ENCODE measurements at regions not wholly inside any gene's neighbourhood (a gene's known extent, or its start where the extent isn't known, plus 50 kb on each side); places are given as distances from the start of the nearest gene placed in this dataset.

DNA sequence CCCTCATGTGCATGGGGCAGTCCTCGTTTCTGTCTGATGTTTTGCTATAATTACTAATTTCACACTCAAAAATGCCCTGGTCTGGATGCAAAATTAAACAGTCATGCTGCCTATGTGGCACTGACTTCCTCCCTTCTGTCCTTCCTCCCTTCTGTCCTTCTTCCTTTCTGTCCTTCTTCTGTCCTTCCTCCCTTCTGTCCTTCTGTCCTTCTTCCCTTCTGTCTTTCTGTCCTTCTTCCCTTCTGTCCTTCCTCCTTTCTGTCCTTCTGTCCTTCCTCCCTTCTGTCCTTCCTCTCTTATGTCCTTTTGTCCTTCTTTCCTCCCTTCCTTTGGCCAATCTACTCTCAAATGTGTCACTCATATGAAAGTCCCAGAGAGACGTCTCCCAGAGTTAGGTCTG, 93.8 kb downstream of the IRF8 start:
- WGBS, 2 donors (ENCODE audit: extremely low coverage in 2 of 2, insufficient read length in 2 of 2, insufficient replicate concordance in 1 of 2): no CpG with 5 or more reads among the region's 2 CpGs
- Histone ChIP-seq H3K23ac (ENCODE audit: low read depth, low read length, poor library complexity) (no peak overlapping the region), H2AK5ac (ENCODE audit: low read depth, low read length) (no peak overlapping the region), H3K79me1 (ENCODE audit: low read depth, low read length) (no peaks in the 10 kb centered on the region), H2BK120ac (ENCODE audit: low read depth, low read length) (no peak overlapping the region), H4K91ac (ENCODE audit: low read depth, low read length, poor library complexity) (no peak overlapping the region), H3K4ac (ENCODE audit: low read length) (no peak overlapping the region), H3K4me3 (ENCODE audit: low read length in 2 of 2) (no peak overlapping the region), H2AFZ (ENCODE audit: low read length) (no peak overlapping the region), H3K9me3 (replicated peaks in 1 of 2; ENCODE audit: control insufficient read depth in 2 of 2, insufficient read depth in 1 of 2, low read depth in 1 of 2, low read length in 2 of 2) (no peaks in the 10 kb centered on the region), H3K9ac (ENCODE audit: low read depth, low read length, poor library complexity) (peak overlapping the region; percentile 55), H2BK5ac (ENCODE audit: low read length) (no peak overlapping the region), H3K4me2 (ENCODE audit: insufficient read depth, low read length, poor library complexity, severe bottlenecking) (no peak overlapping the region), H3K4me1 (ENCODE audit: control insufficient read depth in 2 of 2, insufficient read depth in 1 of 2, low read depth in 1 of 2, low read length in 2 of 2) (peaks cover 0 to 4% of the 10 kb centered on the region in 2 donors), H3K27me3 (ENCODE audit: control insufficient read depth in 3 of 3, insufficient read depth in 3 of 3, low read depth in 1 of 3, low read length in 3 of 3) (peaks cover 0 to 9% (median 0%) of the 10 kb centered on the region in 3 experiments), H4K8ac (ENCODE audit: low read depth, low read length) (no peak overlapping the region), H2BK12ac (ENCODE audit: low read length) (no peak overlapping the region), H3K27ac (replicated peaks; ENCODE audit: low read length) (no peak overlapping the region), H3K36me3 (replicated peaks in 1 of 2; ENCODE audit: control insufficient read depth in 2 of 2, insufficient read depth in 2 of 2, low read length in 2 of 2) (no peaks in the 10 kb centered on the region), H3K14ac (ENCODE audit: low read length) (no peak overlapping the region), H3K18ac (ENCODE audit: low read length) (no peak overlapping the region), H2BK15ac (ENCODE audit: low read length) (no peak overlapping the region)
- no peak for DNase-seq (ENCODE audit: low spot score)

DNA sequence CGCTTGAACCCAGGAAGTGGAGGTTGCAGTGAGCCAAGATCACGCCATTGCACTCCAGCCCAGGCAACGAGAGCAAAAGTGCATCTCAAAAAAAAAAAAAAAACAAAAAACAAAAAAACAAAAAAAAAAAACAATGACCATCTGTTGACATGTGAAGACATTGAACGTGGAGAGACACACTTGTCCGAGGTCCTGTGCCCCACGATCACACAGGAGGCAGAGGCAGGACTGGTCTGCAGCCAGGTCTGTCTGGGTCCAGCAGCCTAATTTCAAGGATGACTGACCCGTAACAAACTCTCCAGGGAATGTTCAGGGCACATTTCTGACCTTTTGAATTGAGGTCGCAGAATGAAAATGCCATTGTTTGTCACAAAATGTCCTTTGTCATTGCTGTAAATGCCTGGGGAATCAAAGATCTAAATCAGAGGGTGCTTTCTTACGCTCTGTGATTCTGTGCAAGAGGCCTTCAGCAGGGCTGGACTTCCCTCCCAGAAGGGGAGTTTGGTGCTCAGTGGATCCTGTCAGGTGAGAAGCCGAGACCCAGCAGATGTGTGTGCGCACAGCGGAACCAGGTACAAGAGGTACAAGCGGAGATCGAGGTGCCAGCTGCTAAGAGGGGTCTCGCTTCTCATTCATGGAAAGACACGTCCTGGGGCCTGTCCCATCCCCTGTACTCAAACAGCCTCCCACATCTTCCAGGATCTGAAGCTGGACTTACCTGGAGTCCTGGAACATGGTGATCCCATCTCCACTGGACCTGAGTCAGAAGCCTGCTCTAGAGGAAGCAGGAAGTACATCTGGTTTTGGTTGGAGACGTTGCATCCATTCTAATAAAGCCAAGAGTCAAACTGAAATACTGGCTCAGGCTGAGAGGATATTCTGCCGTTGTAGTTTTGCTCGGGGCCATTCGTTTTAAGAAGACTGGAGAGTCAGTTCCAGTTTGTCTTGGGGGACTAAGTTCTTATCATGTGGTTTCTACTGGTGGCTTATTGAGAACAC, 95.8 kb downstream of the IRF8 start:
- Histone ChIP-seq H3K4me3 (ENCODE audit: low read length in 2 of 2) (no peak overlapping the region), H2BK15ac (ENCODE audit: low read length) (no peak overlapping the region), H3K4me2 (ENCODE audit: insufficient read depth, low read length, poor library complexity, severe bottlenecking) (no peak overlapping the region), H3K4ac (ENCODE audit: low read length) (no peak overlapping the region), H4K91ac (ENCODE audit: low read depth, low read length, poor library complexity) (no peak overlapping the region), H2AK5ac (ENCODE audit: low read depth, low read length) (no peak overlapping the region), H3K18ac (ENCODE audit: low read length) (peak overlapping the region; percentile 6), H3K4me1 (ENCODE audit: control insufficient read depth in 2 of 2, insufficient read depth in 1 of 2, low read depth in 1 of 2, low read length in 2 of 2) (peaks cover 0 to 4% of the 10 kb centered on the region in 2 donors), H3K36me3 (replicated peaks in 1 of 2; ENCODE audit: control insufficient read depth in 2 of 2, insufficient read depth in 2 of 2, low read length in 2 of 2) (no peaks in the 10 kb centered on the region), H3K9ac (ENCODE audit: low read depth, low read length, poor library complexity) (no peak overlapping the region), H2BK5ac (ENCODE audit: low read length) (no peak overlapping the region), H3K79me1 (ENCODE audit: low read depth, low read length) (no peaks in the 10 kb centered on the region), H2AFZ (ENCODE audit: low read length) (no peak overlapping the region), H3K9me3 (replicated peaks in 1 of 2; ENCODE audit: control insufficient read depth in 2 of 2, insufficient read depth in 1 of 2, low read depth in 1 of 2, low read length in 2 of 2) (no peaks in the 10 kb centered on the region), H3K14ac (ENCODE audit: low read length) (peak overlapping the region; percentile 11), H2BK12ac (ENCODE audit: low read length) (no peak overlapping the region), H4K8ac (ENCODE audit: low read depth, low read length) (no peak overlapping the region), H2BK120ac (ENCODE audit: low read depth, low read length) (no peak overlapping the region), H3K27ac (replicated peaks; ENCODE audit: low read length) (no peak overlapping the region), H3K23ac (ENCODE audit: low read depth, low read length, poor library complexity) (no peak overlapping the region), H3K27me3 (ENCODE audit: control insufficient read depth in 3 of 3, insufficient read depth in 3 of 3, low read depth in 1 of 3, low read length in 3 of 3) (no peaks in the 10 kb centered on the region)
- DNase-seq (ENCODE audit: low spot score): no peak
- no CpG with 5 or more reads among the region's 20 CpGs for WGBS, 2 donors (ENCODE audit: extremely low coverage in 2 of 2, insufficient read length in 2 of 2, insufficient replicate concordance in 1 of 2)

DNA sequence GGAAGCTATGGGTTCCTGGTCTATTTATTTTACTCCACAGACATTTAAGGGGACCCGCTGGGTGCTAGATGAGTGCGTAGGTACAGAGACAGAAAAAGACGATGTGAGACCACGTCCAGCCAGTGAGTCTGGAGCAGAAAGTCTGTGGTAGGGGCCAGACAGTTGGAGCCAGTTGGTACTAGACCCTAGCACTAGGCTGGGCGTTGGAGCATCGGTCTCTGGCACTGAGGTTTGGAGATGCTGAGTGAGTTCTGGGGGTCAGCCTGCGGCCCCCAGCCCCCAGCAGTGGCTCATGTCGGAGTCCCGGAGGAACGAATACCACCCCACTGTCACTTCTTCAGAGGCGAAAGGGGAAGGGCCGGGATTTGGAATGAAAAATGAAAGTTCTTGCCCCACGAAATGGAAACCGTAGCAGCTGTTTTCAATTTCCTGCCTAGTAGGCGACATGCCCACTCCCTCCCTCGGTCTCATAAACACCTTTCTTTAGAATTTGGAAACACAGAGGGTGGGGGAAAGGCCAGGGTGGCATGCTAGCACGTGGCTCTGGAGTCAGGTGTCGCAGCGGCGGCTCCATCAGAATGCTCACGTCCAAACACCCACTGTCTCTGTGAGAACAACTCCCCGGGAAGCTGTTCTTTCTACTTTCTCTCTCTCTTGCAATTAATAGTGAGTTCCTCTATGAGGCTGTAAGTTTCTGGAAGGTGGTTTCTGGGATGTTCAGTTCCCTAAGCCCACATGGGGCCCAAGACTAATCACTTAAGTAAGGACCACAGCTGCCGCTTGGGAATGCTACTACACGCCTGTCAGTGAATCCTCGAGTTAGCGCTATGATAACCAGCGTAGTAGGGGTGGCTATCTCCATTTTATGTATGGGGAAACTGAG, 96.8 kb downstream of the IRF8 start:
- Histone ChIP-seq H3K18ac (ENCODE audit: low read length) (no peak overlapping the region), H2BK12ac (ENCODE audit: low read length) (no peak overlapping the region), H3K4me2 (ENCODE audit: insufficient read depth, low read length, poor library complexity, severe bottlenecking) (no peak overlapping the region), H3K27me3 (ENCODE audit: control insufficient read depth in 3 of 3, insufficient read depth in 3 of 3, low read depth in 1 of 3, low read length in 3 of 3) (peaks cover 0 to 6% (median 0%) of the 10 kb centered on the region in 3 experiments), H2BK5ac (ENCODE audit: low read length) (no peak overlapping the region), H2BK120ac (ENCODE audit: low read depth, low read length) (no peak overlapping the region), H3K27ac (replicated peaks; ENCODE audit: low read length) (no peak overlapping the region), H3K9ac (ENCODE audit: low read depth, low read length, poor library complexity) (no peak overlapping the region), H3K36me3 (replicated peaks in 1 of 2; ENCODE audit: control insufficient read depth in 2 of 2, insufficient read depth in 2 of 2, low read length in 2 of 2) (no peaks in the 10 kb centered on the region), H3K4me1 (ENCODE audit: control insufficient read depth in 2 of 2, insufficient read depth in 1 of 2, low read depth in 1 of 2, low read length in 2 of 2) (peaks cover 0 to 4% of the 10 kb centered on the region in 2 donors), H3K4ac (ENCODE audit: low read length) (no peak overlapping the region), H2AFZ (ENCODE audit: low read length) (no peak overlapping the region), H3K4me3 (ENCODE audit: low read length in 2 of 2) (no peak overlapping the region), H3K14ac (ENCODE audit: low read length) (no peak overlapping the region), H2BK15ac (ENCODE audit: low read length) (no peak overlapping the region), H4K91ac (ENCODE audit: low read depth, low read length, poor library complexity) (no peak overlapping the region), H3K23ac (ENCODE audit: low read depth, low read length, poor library complexity) (no peak overlapping the region), H2AK5ac (ENCODE audit: low read depth, low read length) (no peak overlapping the region), H4K8ac (ENCODE audit: low read depth, low read length) (no peak overlapping the region), H3K9me3 (replicated peaks in 1 of 2; ENCODE audit: control insufficient read depth in 2 of 2, insufficient read depth in 1 of 2, low read depth in 1 of 2, low read length in 2 of 2) (no peaks in the 10 kb centered on the region), H3K79me1 (ENCODE audit: low read depth, low read length) (no peaks in the 10 kb centered on the region)
- no peak for DNase-seq (ENCODE audit: low spot score)
- no CpG with 5 or more reads among the region's 27 CpGs for WGBS, 2 donors (ENCODE audit: extremely low coverage in 2 of 2, insufficient read length in 2 of 2, insufficient replicate concordance in 1 of 2)

DNA sequence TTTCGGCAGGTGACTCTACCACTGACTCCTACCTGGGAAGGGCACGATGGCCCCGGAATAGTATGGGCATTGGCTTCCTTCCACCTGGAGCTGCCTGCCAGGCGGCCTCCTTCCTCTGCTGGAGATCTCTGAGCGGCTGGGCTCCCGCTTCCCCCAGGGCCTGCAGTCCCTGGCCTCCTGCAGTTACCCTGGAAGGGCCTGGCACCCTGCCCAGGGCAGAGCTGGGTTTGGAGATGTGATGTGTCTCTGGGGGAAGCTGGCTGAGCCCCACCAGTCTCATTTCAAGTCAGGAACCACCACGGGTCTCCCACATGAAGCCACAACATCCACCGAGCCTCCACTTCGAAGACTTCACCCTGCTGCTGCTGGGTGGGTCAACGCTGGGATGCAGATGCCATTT, 97.9 kb downstream of the IRF8 start:
- H2AK5ac ChIP-seq (ENCODE audit: low read depth, low read length): no peak overlapping the region
- H2AFZ ChIP-seq (ENCODE audit: low read length): no peak overlapping the region
- no CpG with 5 or more reads among the region's 10 CpGs for WGBS, 2 donors (ENCODE audit: extremely low coverage in 2 of 2, insufficient read length in 2 of 2, insufficient replicate concordance in 1 of 2)
- no peaks in the 10 kb centered on the region for H3K79me1 ChIP-seq (ENCODE audit: low read depth, low read length)
- no peak overlapping the region for H3K23ac ChIP-seq (ENCODE audit: low read depth, low read length, poor library complexity)
- H2BK5ac ChIP-seq (ENCODE audit: low read length): no peak overlapping the region
- no peak overlapping the region for H2BK15ac ChIP-seq (ENCODE audit: low read length)
- H3K4me2 ChIP-seq (ENCODE audit: insufficient read depth, low read length, poor library complexity, severe bottlenecking): no peak overlapping the region
- no peak overlapping the region for H4K8ac ChIP-seq (ENCODE audit: low read depth, low read length)
- peaks cover 0 to 4% of the 10 kb centered on the region in 2 donors for H3K4me1 ChIP-seq (ENCODE audit: control insufficient read depth in 2 of 2, insufficient read depth in 1 of 2, low read depth in 1 of 2, low read length in 2 of 2)
- H4K91ac ChIP-seq (ENCODE audit: low read depth, low read length, poor library complexity): no peak overlapping the region
- no peak overlapping the region for H2BK120ac ChIP-seq (ENCODE audit: low read depth, low read length)
- no peak overlapping the region for H3K14ac ChIP-seq (ENCODE audit: low read length)
- H3K9ac ChIP-seq (ENCODE audit: low read depth, low read length, poor library complexity): no peak overlapping the region
- no peak for DNase-seq (ENCODE audit: low spot score)
- H3K18ac ChIP-seq (ENCODE audit: low read length): no peak overlapping the region
- no peak overlapping the region for H3K4me3 ChIP-seq (ENCODE audit: low read length in 2 of 2)
- H3K9me3 ChIP-seq (replicated peaks in 1 of 2; ENCODE audit: control insufficient read depth in 2 of 2, insufficient read depth in 1 of 2, low read depth in 1 of 2, low read length in 2 of 2): no peaks in the 10 kb centered on the region
- no peak overlapping the region for H3K4ac ChIP-seq (ENCODE audit: low read length)
- peaks cover 0 to 6% (median 0%) of the 10 kb centered on the region in 3 experiments for H3K27me3 ChIP-seq (ENCODE audit: control insufficient read depth in 3 of 3, insufficient read depth in 3 of 3, low read depth in 1 of 3, low read length in 3 of 3)
- no peak overlapping the region for H3K27ac ChIP-seq (replicated peaks; ENCODE audit: low read length)
- no peak overlapping the region for H2BK12ac ChIP-seq (ENCODE audit: low read length)
- no peaks in the 10 kb centered on the region for H3K36me3 ChIP-seq (replicated peaks in 1 of 2; ENCODE audit: control insufficient read depth in 2 of 2, insufficient read depth in 2 of 2, low read length in 2 of 2)
